ENCODE measurements at regions not wholly inside any gene's neighbourhood (a gene's known extent, or its start where the extent isn't known, plus 50 kb on each side); places are given as distances from the start of the nearest gene placed in this dataset.

GRCh38 chr15:47445723-47446392 lies 271.4 kb upstream of the SEMA6D start:
- DNase-seq (ENCODE audit: low read depth in 4 of 4, low spot score in 3 of 4): no peak

- DNase-seq (ENCODE audit: low read depth in 4 of 4, low spot score in 3 of 4): no peak
Observed at GRCh38 chr15:47460795-47461573, 256.3 kb upstream of the SEMA6D start.

GRCh38 chr15:47461652-47462141 lies 255.6 kb upstream of the SEMA6D start:
- DNase-seq (ENCODE audit: low read depth in 4 of 4, low spot score in 3 of 4): no peak

- DNase-seq (ENCODE audit: low read depth in 4 of 4, low spot score in 3 of 4): no peak
Observed at GRCh38 chr15:47466357-47466756, 250.9 kb upstream of the SEMA6D start.

GRCh38 chr15:47470983-47471382 lies 246.3 kb upstream of the SEMA6D start:
- DNase-seq (ENCODE audit: low read depth in 4 of 4, low spot score in 3 of 4): no peak

GRCh38 chr15:47473106-47473725 lies 244.1 kb upstream of the SEMA6D start:
- no peak for DNase-seq (ENCODE audit: low read depth in 4 of 4, low spot score in 3 of 4)

- peak in 1 of 4 donors; percentile 8 for DNase-seq (ENCODE audit: low read depth in 4 of 4, low spot score in 3 of 4)
Observed at GRCh38 chr15:47473832-47474231, 243.5 kb upstream of the SEMA6D start.

- DNase-seq (ENCODE audit: low read depth in 4 of 4, low spot score in 3 of 4): no peak
Observed at GRCh38 chr15:47475336-47475735, 242.0 kb upstream of the SEMA6D start.

GRCh38 chr15:47477341-47477740 lies 240.0 kb upstream of the SEMA6D start:
- DNase-seq (ENCODE audit: low read depth in 4 of 4, low spot score in 3 of 4): no peak

- DNase-seq (ENCODE audit: low read depth in 4 of 4, low spot score in 3 of 4): no peak
Observed at GRCh38 chr15:47484059-47484458, 233.2 kb upstream of the SEMA6D start.

GRCh38 chr15:47484997-47485396 lies 232.3 kb upstream of the SEMA6D start:
- DNase-seq (ENCODE audit: low read depth in 4 of 4, low spot score in 3 of 4): no peak

GRCh38 chr15:47485419-47485818 lies 231.9 kb upstream of the SEMA6D start:
- no peak for DNase-seq (ENCODE audit: low read depth in 4 of 4, low spot score in 3 of 4)

GRCh38 chr15:47486040-47486439 lies 231.3 kb upstream of the SEMA6D start:
- DNase-seq (ENCODE audit: low read depth in 4 of 4, low spot score in 3 of 4): no peak

GRCh38 chr15:47492195-47492594 lies 225.1 kb upstream of the SEMA6D start:
- no peak for DNase-seq (ENCODE audit: low read depth in 4 of 4, low spot score in 3 of 4)

GRCh38 chr15:47493357-47494247 lies 223.7 kb upstream of the SEMA6D start:
- no peak for DNase-seq (ENCODE audit: low read depth in 4 of 4, low spot score in 3 of 4)

GRCh38 chr15:47496343-47497185 lies 220.7 kb upstream of the SEMA6D start:
- DNase-seq (ENCODE audit: low read depth in 4 of 4, low spot score in 3 of 4): no peak

GRCh38 chr15:47500842-47501241 lies 216.5 kb upstream of the SEMA6D start:
- no peak for DNase-seq (ENCODE audit: low read depth in 4 of 4, low spot score in 3 of 4)

- no peak for DNase-seq (ENCODE audit: low read depth in 4 of 4, low spot score in 3 of 4)
Observed at GRCh38 chr15:47502041-47502440, 215.3 kb upstream of the SEMA6D start.

GRCh38 chr15:47503876-47504275 lies 213.4 kb upstream of the SEMA6D start:
- DNase-seq (ENCODE audit: low read depth in 4 of 4, low spot score in 3 of 4): no peak
